Stimulated activated naive B cell treated with anti-CD40 and anti-IgM and Interleukin-4, amounts not matched to agents 10 μg/mL and 1 μg/mL and 100 μg/mL, for 72 hours (primary cell): ENCODE measurements at regions not wholly inside any gene's neighbourhood (a gene's known extent, or its start where the extent isn't known, plus 50 kb on each side); places are given as distances from the start of the nearest gene placed in this dataset.
"Not testable (repeated sequence)": the region's sequence is repeated elsewhere in the genome, so short reads cannot be mapped to it uniquely, and the experiment has no call there.

Experiments used
- ATAC-seq, 2 donors: fragments of 150-1000 bp; cut with Tn5 transposase; replicated peaks; 2 replicates each; pipeline ENCODE4 v1.10.0; 2021; ENCODE audit warnings: moderate library complexity in 1 of 2
- DNase-seq: peaks from one replicate; pipeline ENCODE4 v3.0.0; 2021
- H3K27ac Mint-ChIP-seq: one replicate; pipeline ENCODE4 v1.8.0; 2022; ENCODE audit warnings: mild to moderate bottlenecking, mixed read lengths
- H3K27me3 Mint-ChIP-seq, 2 donors: one replicate each; pipeline ENCODE4 v1.8.0; 2022; ENCODE audit warnings: mixed read lengths in 2 of 2
- H3K36me3 Mint-ChIP-seq, 2 donors: one replicate each; pipeline ENCODE4 v1.8.0; 2022; ENCODE audit warnings: mixed read lengths in 2 of 2, mild to moderate bottlenecking in 1 of 2
- H3K4me1 Mint-ChIP-seq, 2 donors: one replicate each; pipeline ENCODE4 v1.8.0; 2022; ENCODE audit warnings: mixed read lengths in 2 of 2, mild to moderate bottlenecking in 1 of 2
- H3K4me3 Mint-ChIP-seq, 2 donors: one replicate each; pipeline ENCODE4 v1.8.0; 2022; ENCODE audit warnings: mild to moderate bottlenecking in 2 of 2, mixed read lengths in 2 of 2, moderate library complexity in 1 of 2
- H3K9me3 Mint-ChIP-seq, 2 donors: one replicate each; pipeline ENCODE4 v1.8.0; 2022; ENCODE audit warnings: mixed read lengths in 2 of 2, mild to moderate bottlenecking in 1 of 2

- no peak for ATAC-seq
- Mint-ChIP-seq H3K36me3 (no peaks in the 10 kb centered on the region), H3K27ac (no peak overlapping the region), H3K9me3 (no peaks in the 10 kb centered on the region), H3K4me1 (peaks cover 5 to 6% of the 10 kb centered on the region in 2 donors), H3K27me3 (peaks cover 3 to 6% of the 10 kb centered on the region in 2 donors), H3K4me3 (no peak overlapping the region)
- DNase-seq = no peak
These were observed 180.2 kb upstream of the EOLA2 start for GRCh38 chrX:150118476-150118875.

GRCh38 chrX:150119323-150119722 is 181.0 kb upstream of the EOLA2 start:
- Mint-ChIP-seq H3K27me3 (peaks cover 3 to 6% of the 10 kb centered on the region in 2 donors), H3K9me3 (no peaks in the 10 kb centered on the region), H3K4me1 (peaks cover 5 to 6% of the 10 kb centered on the region in 2 donors), H3K4me3 (no peak overlapping the region), H3K36me3 (no peaks in the 10 kb centered on the region), H3K27ac (no peak overlapping the region)
- ATAC-seq (no peak), DNase-seq (no peak)

- not testable (repeated sequence) for H3K4me1 Mint-ChIP-seq, H3K9me3 Mint-ChIP-seq, H3K36me3 Mint-ChIP-seq, H3K4me3 Mint-ChIP-seq, H3K27me3 Mint-ChIP-seq, DNase-seq, ATAC-seq, H3K27ac Mint-ChIP-seq
These were observed 186.8 kb upstream of the EOLA2 start for GRCh38 chrX:150125045-150125444.

GRCh38 chrX:150127216-150127615 is 188.9 kb upstream of the EOLA2 start:
- Mint-ChIP-seq H3K27ac (no peak overlapping the region), H3K4me1 (no peaks in the 10 kb centered on the region), H3K36me3 (no peaks in the 10 kb centered on the region), H3K9me3 (no peaks in the 10 kb centered on the region), H3K27me3 (peaks cover 0 to 6% of the 10 kb centered on the region in 2 donors), H3K4me3 (no peak overlapping the region)
- ATAC-seq (no peak), DNase-seq (no peak)

- ATAC-seq = no peak
- DNase-seq = no peak
- peaks cover 0 to 8% of the 10 kb centered on the region in 2 donors for H3K27me3 Mint-ChIP-seq
- H3K4me1 Mint-ChIP-seq = no peaks in the 10 kb centered on the region
- no peaks in the 10 kb centered on the region for H3K36me3 Mint-ChIP-seq
- no peak overlapping the region for H3K27ac Mint-ChIP-seq
- H3K4me3 Mint-ChIP-seq = no peak overlapping the region
- H3K9me3 Mint-ChIP-seq = peaks cover 7 to 11% of the 10 kb centered on the region in 2 donors
These were observed 205.6 kb upstream of the EOLA2 start for GRCh38 chrX:150143721-150144440.

GRCh38 chrX:150146271-150146896 is 208.1 kb upstream of the EOLA2 start:
- no peaks in the 10 kb centered on the region for H3K4me1 Mint-ChIP-seq
- no peak overlapping the region for H3K4me3 Mint-ChIP-seq
- no peak overlapping the region for H3K27ac Mint-ChIP-seq
- DNase-seq (no peak), ATAC-seq (no peak)
- H3K27me3 Mint-ChIP-seq = peaks cover 0 to 7% of the 10 kb centered on the region in 2 donors
- H3K9me3 Mint-ChIP-seq = peaks cover 7 to 11% of the 10 kb centered on the region in 2 donors
- H3K36me3 Mint-ChIP-seq = no peaks in the 10 kb centered on the region

GRCh38 chrX:150148749-150149672 is 210.7 kb upstream of the EOLA2 start:
- no peak overlapping the region for H3K27ac Mint-ChIP-seq
- H3K9me3 Mint-ChIP-seq = no peaks in the 10 kb centered on the region
- no peak overlapping the region for H3K4me3 Mint-ChIP-seq
- ATAC-seq = no peak
- H3K36me3 Mint-ChIP-seq = no peaks in the 10 kb centered on the region
- H3K4me1 Mint-ChIP-seq = no peaks in the 10 kb centered on the region
- no peak for DNase-seq
- H3K27me3 Mint-ChIP-seq = peaks cover 0 to 8% of the 10 kb centered on the region in 2 donors

GRCh38 chrX:150150076-150150779 is 211.9 kb upstream of the EOLA2 start:
- Mint-ChIP-seq H3K9me3 (no peaks in the 10 kb centered on the region), H3K27me3 (peaks cover 0 to 8% of the 10 kb centered on the region in 2 donors), H3K4me1 (no peaks in the 10 kb centered on the region), H3K4me3 (no peak overlapping the region), H3K36me3 (no peaks in the 10 kb centered on the region), H3K27ac (no peak overlapping the region)
- ATAC-seq = no peak
- DNase-seq = no peak

- no peak overlapping the region for H3K27ac Mint-ChIP-seq
- ATAC-seq = no peak
- no peaks in the 10 kb centered on the region for H3K9me3 Mint-ChIP-seq
- no peaks in the 10 kb centered on the region for H3K36me3 Mint-ChIP-seq
- DNase-seq = no peak
- H3K27me3 Mint-ChIP-seq = peaks cover 0 to 8% of the 10 kb centered on the region in 2 donors
- no peaks in the 10 kb centered on the region for H3K4me1 Mint-ChIP-seq
- H3K4me3 Mint-ChIP-seq = no peak overlapping the region
These were observed 212.4 kb upstream of the MAMLD1 start for GRCh38 chrX:150150780-150151125.

- Mint-ChIP-seq H3K36me3 (no peaks in the 10 kb centered on the region), H3K4me3 (no peak overlapping the region), H3K4me1 (no peaks in the 10 kb centered on the region), H3K9me3 (no peaks in the 10 kb centered on the region), H3K27ac (no peak overlapping the region), H3K27me3 (peaks cover 0 to 8% of the 10 kb centered on the region in 2 donors)
- ATAC-seq (no peak), DNase-seq (no peak)
These were observed 211.1 kb upstream of the MAMLD1 start for GRCh38 chrX:150152036-150152435.

- Mint-ChIP-seq H3K9me3 (no peaks in the 10 kb centered on the region), H3K36me3 (no peaks in the 10 kb centered on the region), H3K4me3 (no peak overlapping the region), H3K4me1 (no peaks in the 10 kb centered on the region), H3K27me3 (peaks cover 0 to 8% of the 10 kb centered on the region in 2 donors), H3K27ac (no peak overlapping the region)
- ATAC-seq = no peak
- no peak for DNase-seq
These were observed 210.6 kb upstream of the MAMLD1 start for GRCh38 chrX:150152546-150152945.

GRCh38 chrX:150155436-150156035 is 207.6 kb upstream of the MAMLD1 start:
- DNase-seq = no peak
- H3K36me3 Mint-ChIP-seq = no peaks in the 10 kb centered on the region
- H3K4me3 Mint-ChIP-seq = no peak overlapping the region
- no peak for ATAC-seq
- no peak overlapping the region for H3K27ac Mint-ChIP-seq
- no peaks in the 10 kb centered on the region for H3K9me3 Mint-ChIP-seq
- no peaks in the 10 kb centered on the region for H3K4me1 Mint-ChIP-seq
- peaks cover 0 to 3% of the 10 kb centered on the region in 2 donors for H3K27me3 Mint-ChIP-seq

- no peak overlapping the region for H3K27ac Mint-ChIP-seq
- H3K9me3 Mint-ChIP-seq = no peaks in the 10 kb centered on the region
- DNase-seq (no peak), ATAC-seq (no peak)
- H3K4me1 Mint-ChIP-seq = no peaks in the 10 kb centered on the region
- no peak overlapping the region for H3K4me3 Mint-ChIP-seq
- H3K27me3 Mint-ChIP-seq = peaks cover 0 to 3% of the 10 kb centered on the region in 2 donors
- H3K36me3 Mint-ChIP-seq = no peaks in the 10 kb centered on the region
These were observed 206.5 kb upstream of the MAMLD1 start for GRCh38 chrX:150156615-150157014.

GRCh38 chrX:150157291-150157690 is 205.8 kb upstream of the MAMLD1 start:
- ATAC-seq (no peak), DNase-seq (no peak)

More at GRCh38 chrX:150157291-150157690, 205.8 kb upstream of the MAMLD1 start:
- no peaks in the 10 kb centered on the region for H3K9me3 Mint-ChIP-seq
- H3K27me3 Mint-ChIP-seq = peaks cover 0 to 3% of the 10 kb centered on the region in 2 donors
- no peaks in the 10 kb centered on the region for H3K4me1 Mint-ChIP-seq
- no peak overlapping the region for H3K27ac Mint-ChIP-seq
- no peaks in the 10 kb centered on the region for H3K36me3 Mint-ChIP-seq
- H3K4me3 Mint-ChIP-seq = no peak overlapping the region
